GM19238 (cell line): ENCODE measurements at regions not wholly inside any gene's neighbourhood (a gene's known extent, or its start where the extent isn't known, plus 50 kb on each side); places are given as distances from the start of the nearest gene placed in this dataset.

Experiments
- DNase-seq: peaks from one replicate; pipeline ENCODE4 v3.0.0; 2011; ENCODE audit warnings: low spot score; ENCODE audit not compliant: insufficient read length

DNA sequence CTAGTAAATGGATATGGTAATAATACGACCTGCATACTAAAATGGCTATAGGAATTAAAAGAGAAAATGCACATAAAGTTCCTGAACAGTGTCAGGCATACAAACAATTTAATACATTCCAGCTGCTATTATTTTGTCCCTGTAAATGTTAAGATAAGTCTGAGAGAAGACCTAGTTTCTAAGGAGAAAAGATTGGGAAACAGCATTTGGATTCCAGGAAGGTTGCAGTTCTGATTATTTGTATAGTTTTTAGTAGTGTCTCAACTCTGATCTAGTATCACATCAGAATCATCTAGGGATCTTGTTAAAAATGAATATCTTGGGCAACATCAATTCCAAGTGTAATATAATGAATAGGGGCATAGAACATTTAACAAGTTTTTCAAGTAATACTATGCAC lies 905.7 kb downstream of the NSUN3 start:
- no peak for DNase-seq

DNA sequence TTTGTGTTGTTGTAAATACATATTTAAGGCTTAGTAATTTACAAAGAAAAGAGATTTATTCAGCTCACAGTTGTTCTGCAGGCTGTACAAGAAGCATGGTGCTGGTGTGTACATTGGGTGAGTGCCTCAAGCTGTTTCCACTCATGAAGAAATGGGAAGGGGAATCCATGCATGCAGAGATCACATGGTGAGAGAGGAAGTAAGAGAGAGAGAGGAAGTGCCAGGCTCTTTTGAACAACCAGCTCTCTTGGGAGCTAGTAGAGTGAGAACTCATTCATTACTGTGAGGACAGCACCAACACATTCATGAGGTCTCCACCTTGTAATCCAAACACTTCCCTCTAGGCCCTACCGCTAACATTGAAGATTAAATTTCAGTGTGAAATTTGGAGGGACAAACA lies 909.2 kb downstream of the NSUN3 start:
- no peak for DNase-seq

GRCh38 chr3:94978084-94978483 lies 915.2 kb downstream of the NSUN3 start:
- no peak for DNase-seq

GRCh38 chr3:94985778-94986177 lies 922.9 kb downstream of the NSUN3 start:
- no peak for DNase-seq

DNA sequence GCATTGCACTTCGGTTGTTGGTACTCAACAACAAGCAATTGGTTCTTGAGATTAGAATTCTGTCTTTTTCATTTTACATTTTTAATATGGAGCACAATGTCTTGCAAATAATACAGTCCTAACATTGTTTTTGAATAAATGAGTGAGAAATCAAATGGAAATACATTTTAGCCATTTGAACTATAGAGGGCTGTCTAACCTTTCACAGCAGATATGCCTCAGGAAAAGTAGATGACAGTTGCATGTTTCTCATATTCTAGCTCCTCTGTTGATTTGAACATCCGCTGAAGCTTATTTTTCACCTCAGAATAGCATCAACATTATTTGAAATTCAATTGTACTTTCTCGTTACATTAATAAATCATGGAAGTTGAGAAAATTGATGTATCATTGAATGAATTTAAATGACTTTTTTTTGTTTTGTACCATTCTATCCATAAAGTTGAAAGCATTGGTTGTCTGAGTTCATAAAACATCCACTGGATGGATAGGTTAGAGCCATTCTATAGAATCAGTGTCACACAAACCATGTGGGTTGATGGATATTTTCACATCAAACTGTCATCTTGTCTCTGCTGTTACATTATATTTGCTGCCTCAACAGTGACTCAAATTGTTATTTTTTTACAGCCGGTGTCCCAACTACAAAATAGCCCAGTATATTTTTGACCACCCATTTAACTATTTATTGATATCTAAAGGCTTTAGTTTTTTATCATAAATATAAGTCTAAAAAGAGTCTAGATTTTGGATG lies 928.3 kb downstream of the NSUN3 start:
- DNase-seq, result no peak

DNA sequence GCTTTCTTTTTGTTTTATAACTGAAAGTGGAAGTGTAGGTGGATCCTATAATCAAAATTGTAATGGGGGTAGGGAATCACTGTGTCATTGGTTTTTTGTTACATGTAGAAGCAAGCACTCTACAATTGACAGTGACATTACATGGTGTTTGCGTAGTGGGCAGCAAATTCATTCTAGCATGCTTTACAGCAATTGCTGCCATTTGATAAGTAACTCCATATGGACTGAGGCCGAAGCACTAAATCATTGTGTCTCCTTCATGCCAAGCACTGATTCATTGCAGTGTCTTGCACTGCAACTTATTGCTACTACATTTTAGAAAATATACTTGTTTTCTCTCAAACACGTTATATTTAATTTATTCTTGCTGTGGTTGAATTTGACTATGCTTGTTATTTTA lies 933.9 kb downstream of the NSUN3 start:
- no peak for DNase-seq

GRCh38 chr3:95002438-95003046 lies 939.7 kb downstream of the NSUN3 start:
- no peak for DNase-seq

DNA sequence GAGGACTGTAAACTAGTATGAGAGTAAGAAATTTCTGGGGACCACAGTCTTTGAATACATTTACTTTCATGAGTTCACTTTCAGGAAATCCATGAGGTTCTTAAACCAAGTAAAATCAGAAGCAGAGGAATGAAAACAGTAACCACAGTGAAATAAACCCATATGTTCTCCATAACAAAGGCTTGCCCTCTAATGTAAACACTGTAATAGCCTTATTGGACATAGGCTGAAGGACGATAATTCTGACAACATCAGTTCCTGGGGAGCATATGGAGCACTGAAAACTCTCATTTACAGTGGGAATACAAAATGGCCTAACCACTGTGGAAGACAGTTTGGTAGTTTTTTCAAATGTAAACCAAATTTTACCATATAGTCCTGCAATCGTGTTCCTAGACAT lies 965.8 kb downstream of the NSUN3 start:
- no peak for DNase-seq

DNA sequence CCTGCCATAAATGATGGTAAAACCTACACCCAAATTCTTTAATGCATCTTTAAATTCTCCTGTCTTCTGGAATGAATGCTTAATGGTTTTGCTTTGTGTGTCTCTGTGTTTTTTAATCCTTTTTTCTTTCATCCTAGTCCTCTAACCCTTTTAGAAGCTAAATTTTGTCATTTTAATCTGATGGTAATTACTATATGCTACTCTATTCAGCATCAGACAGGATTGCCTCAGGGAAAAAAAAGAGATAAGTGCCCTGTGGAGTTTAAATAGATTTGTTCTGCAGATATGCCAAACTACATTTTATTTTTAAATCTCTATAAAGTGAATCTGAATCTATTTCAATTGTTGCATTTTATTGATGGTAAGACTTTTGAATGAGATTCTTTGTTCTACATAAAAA lies 966.8 kb downstream of the NSUN3 start:
- DNase-seq, result no peak

DNA sequence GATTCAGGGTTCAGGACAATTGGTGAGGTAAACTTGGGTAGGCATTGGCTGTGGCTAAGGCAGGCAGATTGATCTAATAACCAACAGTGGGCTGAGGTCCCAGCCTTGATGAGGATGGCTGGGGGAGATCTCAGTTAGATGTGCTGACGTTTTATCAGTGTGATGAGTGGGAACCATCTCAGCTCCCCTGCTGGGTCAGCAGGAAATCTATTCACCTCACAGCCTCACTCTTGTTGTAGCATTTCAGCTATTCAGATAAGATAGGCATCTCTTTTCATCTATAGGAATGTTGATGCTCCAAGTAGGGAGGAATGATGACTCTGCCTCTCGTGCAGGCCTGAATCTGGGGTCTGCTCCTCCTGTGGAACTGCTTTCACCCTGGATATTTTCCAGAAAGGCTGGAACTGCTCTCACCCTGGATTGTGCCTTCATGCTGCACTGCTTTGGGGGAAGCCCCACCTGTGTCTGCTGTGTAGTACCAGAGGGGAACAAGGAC lies 973.7 kb downstream of the NSUN3 start:
- DNase-seq, result no peak

- DNase-seq, result no peak
These were observed 974.2 kb downstream of the NSUN3 start for GRCh38 chr3:95037097-95037496.

DNA sequence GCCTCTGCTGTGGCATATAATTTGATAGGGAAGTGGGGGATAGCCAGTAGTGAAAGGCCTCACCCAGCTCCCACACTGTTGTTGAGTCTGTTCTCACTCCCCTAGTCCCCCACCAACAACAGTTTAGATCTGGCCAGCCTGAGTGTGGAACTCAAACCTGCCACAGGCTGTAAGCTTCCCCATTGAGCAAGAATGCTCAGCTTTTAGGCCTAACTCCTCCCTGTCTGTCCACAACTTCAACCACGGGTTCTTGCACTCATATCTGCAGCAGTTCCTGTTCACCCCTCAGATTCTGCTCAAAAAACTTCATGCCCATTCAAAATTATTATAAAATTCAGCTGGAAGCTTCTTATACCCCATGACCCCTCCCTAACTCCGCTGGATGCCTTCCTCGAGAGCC lies 975.1 kb downstream of the NSUN3 start:
- no peak for DNase-seq

- DNase-seq, result no peak
These were observed 981.2 kb downstream of the NSUN3 start for GRCh38 chr3:95044101-95044500.

DNA sequence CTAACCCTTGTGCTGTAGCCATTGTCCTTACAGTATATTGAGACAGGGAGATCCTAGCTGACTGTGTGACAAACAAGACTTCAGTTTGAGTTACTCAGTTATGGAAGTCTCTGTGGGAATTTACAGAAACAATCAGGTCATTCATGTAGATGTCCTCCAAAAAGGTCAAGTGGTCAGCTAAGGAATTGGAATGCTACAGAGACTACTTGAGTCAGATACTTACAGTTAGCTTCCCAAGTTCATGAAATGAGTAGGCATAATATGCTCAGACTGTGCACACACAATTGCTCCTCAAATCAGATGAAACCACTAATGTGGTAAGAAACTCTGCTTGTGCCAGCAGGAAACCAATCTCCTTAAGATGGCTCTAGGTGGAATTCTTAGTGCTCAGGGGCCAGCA lies 985.7 kb downstream of the NSUN3 start:
- no peak for DNase-seq

DNA sequence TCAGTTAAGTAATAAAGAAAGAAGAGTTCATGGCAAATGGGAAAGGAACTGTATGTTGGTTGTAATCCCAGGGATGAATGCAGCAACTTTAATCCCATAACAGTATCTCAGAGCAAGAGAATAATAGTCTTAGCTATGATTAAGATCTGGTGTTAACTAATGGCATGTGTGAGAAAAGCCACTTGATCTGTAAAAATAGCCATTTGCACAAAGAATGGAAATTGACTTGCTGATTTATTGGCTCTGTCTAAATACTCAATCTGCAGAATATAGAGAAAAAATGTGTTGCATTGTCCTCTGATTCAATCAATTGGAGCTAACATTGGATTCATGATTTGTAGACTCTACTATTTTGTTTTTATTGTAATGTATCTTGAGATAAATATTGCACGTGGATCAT lies 987.0 kb downstream of the NSUN3 start:
- DNase-seq, result no peak

DNA sequence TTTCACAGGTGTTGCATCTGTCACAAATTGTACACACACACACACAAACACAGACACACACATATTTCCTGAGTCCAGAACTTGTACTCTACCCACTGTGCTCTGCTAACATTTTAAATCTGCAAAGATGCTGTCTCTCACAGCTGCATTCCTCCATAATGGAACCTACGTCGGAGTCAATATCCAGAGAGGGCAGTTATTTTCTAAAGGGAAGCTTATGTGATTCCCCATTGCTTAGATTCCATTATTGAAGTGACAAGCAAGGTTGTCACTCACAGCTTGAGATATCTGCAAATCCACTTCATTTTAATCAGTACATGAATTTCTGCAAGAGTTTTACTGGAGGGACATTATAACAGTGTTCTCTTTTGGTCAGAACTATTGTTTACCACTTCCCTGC lies 992.4 kb downstream of the NSUN3 start:
- DNase-seq, result no peak

GRCh38 chr3:95082191-95082590 lies 1019.3 kb downstream of the NSUN3 start:
- no peak for DNase-seq

DNA sequence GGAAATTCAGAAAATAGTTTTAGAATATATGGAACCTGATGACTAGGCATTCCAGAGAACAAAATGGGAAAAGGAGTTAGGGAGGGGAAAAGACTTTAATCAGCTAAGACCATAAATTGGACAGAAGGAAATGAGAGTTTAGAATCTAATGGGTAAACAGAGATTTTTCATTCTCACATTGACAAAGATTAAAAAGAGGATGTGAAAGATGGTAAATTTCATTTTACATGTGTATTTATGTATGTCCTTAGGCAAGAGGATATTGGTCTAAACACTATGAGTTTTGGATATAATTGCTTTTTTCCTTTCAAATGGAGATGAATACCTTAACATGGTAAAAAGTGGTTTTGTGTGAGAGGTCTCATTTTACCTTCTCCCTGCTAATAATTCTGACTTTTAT lies 1021.9 kb downstream of the NSUN3 start:
- no peak for DNase-seq

- no peak for DNase-seq
These were observed 1025.6 kb downstream of the NSUN3 start for GRCh38 chr3:95088464-95088863.

DNA sequence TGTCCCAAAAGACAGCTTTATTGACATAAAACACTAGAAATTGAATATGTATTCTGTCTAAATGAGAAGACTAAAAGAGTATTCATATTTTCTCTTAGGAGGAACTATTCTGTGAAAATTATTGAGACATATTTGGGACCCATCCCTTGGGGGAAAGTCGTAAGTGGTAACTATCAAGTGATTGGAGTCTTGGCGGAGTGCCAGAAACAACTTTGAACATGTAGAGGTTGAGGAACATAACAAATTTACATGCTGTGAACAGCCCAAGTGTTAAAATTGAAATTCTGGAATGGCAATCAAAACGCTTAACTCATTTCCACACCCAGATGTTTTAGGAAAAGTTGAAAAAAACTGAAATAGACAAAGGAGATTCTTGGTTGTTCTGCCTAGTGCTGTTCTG lies 1034.6 kb downstream of the NSUN3 start:
- no peak for DNase-seq

- DNase-seq, result no peak
These were observed 1058.1 kb downstream of the NSUN3 start for GRCh38 chr3:95120921-95121320.

GRCh38 chr3:95123104-95123503 lies 1060.2 kb downstream of the NSUN3 start:
- DNase-seq, result no peak
